SK-N-SH (cell line): ENCODE measurements at regions not wholly inside any gene's neighbourhood (a gene's known extent, or its start where the extent isn't known, plus 50 kb on each side); places are given as distances from the start of the nearest gene placed in this dataset.
"Not testable (repeated sequence)": the region's sequence is repeated elsewhere in the genome, so short reads cannot be mapped to it uniquely, and the experiment has no call there.

Experiments
- POLR2AphosphoS5 ChIP-seq: IDR thresholded peaks from 2 replicates; pipeline ENCODE4 v1.6.1; 2012; ENCODE audit warnings: low read depth, low read length
- TF ChIP-seq, protein P1 (sequence below): fragments of 200-600 bp; sonication (generic); IDR thresholded peaks from 2 replicates; pipeline ENCODE4 v1.6.1; 2017; ENCODE audit warnings: antibody characterized with exemption, mild to moderate bottlenecking, moderate library complexity

DNA sequence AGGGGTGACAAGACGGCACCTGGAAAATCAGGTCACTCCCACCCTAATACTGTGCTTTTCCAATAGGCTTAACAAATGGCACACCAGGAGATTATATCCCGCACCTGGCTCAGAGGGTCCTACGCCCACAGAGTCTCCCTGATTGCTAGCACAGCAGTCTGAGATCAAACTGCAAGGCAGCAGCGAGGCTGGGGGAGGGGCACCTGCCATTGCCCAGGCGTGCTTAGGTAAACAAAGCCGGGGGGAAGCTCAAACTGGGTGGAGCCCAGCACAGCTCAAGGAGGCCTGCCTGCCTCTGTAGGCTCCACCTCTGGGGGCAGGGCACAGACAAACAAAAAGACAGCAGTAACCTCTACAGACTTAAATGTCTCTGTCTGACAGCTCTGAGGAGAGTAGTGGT, 87.4 kb upstream of the PCED1B start:
- TF ChIP-seq POLR2AphosphoS5: not testable (repeated sequence)
- TF ChIP-seq, protein P1, sequence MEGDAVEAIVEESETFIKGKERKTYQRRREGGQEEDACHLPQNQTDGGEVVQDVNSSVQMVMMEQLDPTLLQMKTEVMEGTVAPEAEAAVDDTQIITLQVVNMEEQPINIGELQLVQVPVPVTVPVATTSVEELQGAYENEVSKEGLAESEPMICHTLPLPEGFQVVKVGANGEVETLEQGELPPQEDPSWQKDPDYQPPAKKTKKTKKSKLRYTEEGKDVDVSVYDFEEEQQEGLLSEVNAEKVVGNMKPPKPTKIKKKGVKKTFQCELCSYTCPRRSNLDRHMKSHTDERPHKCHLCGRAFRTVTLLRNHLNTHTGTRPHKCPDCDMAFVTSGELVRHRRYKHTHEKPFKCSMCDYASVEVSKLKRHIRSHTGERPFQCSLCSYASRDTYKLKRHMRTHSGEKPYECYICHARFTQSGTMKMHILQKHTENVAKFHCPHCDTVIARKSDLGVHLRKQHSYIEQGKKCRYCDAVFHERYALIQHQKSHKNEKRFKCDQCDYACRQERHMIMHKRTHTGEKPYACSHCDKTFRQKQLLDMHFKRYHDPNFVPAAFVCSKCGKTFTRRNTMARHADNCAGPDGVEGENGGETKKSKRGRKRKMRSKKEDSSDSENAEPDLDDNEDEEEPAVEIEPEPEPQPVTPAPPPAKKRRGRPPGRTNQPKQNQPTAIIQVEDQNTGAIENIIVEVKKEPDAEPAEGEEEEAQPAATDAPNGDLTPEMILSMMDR: not testable (repeated sequence)
